22Rv1 (cell line): ENCODE measurements at regions not wholly inside any gene's neighbourhood (a gene's known extent, or its start where the extent isn't known, plus 50 kb on each side); places are given as distances from the start of the nearest gene placed in this dataset.
"Not testable (repeated sequence)": the region's sequence is repeated elsewhere in the genome, so short reads cannot be mapped to it uniquely, and the experiment has no call there.

ENCODE experiments used
- ZFX ChIP-seq: fragments of 450-650 bp; IDR thresholded peaks from 2 replicates; pipeline ENCODE4 v1.6.1; 2017; ENCODE audit warnings: antibody characterized with exemption, borderline replicate concordance
- TF ChIP-seq, protein P1 (sequence below): fragments of 450-650 bp; IDR thresholded peaks from 2 replicates; pipeline ENCODE4 v1.5.1; 2017; ENCODE audit warnings: mild to moderate bottlenecking

- TF ChIP-seq, protein P1, sequence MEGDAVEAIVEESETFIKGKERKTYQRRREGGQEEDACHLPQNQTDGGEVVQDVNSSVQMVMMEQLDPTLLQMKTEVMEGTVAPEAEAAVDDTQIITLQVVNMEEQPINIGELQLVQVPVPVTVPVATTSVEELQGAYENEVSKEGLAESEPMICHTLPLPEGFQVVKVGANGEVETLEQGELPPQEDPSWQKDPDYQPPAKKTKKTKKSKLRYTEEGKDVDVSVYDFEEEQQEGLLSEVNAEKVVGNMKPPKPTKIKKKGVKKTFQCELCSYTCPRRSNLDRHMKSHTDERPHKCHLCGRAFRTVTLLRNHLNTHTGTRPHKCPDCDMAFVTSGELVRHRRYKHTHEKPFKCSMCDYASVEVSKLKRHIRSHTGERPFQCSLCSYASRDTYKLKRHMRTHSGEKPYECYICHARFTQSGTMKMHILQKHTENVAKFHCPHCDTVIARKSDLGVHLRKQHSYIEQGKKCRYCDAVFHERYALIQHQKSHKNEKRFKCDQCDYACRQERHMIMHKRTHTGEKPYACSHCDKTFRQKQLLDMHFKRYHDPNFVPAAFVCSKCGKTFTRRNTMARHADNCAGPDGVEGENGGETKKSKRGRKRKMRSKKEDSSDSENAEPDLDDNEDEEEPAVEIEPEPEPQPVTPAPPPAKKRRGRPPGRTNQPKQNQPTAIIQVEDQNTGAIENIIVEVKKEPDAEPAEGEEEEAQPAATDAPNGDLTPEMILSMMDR: not testable (repeated sequence)
- TF ChIP-seq ZFX: not testable (repeated sequence)
Observed at GRCh38 chr16:29288711-29289474, 117.6 kb downstream of the NPIPB11 start.
